Omental fat pad (tissue), 3 donors: ENCODE measurements at regions not wholly inside any gene's neighbourhood (a gene's known extent, or its start where the extent isn't known, plus 50 kb on each side); places are given as distances from the start of the nearest gene placed in this dataset.

Source experiments
- ATAC-seq: fragments of 150-250 bp; one replicate; pipeline ENCODE4 v1.9.1; 2016; ENCODE audit warnings: mild to moderate bottlenecking, moderate library complexity; ENCODE audit not compliant: low FRiP score
- DNase-seq: peaks from one replicate; pipeline ENCODE4 v3.0.0-alpha.2; 2019; ENCODE audit warnings: low spot score
- CTCF ChIP-seq, 3 donors: fragments of 450-650 bp; IDR thresholded peaks; one replicate each; pipeline ENCODE4 v1.5.1; 2016 to 2017; ENCODE audit warnings: antibody characterized with exemption in 3 of 3, mild to moderate bottlenecking in 3 of 3, moderate library complexity in 2 of 3

- no peak for DNase-seq
- no peak for ATAC-seq
- TF ChIP-seq CTCF (IDR thresholded peaks at IDR 0.05) = no peak
These were observed 131.9 kb upstream of the CAND1 start for GRCh38 chr12:67137256-67137655.

GRCh38 chr12:67141296-67142018 lies 127.7 kb upstream of the CAND1 start:
- TF ChIP-seq CTCF (IDR thresholded peaks at IDR 0.05) = no peak
- DNase-seq (no peak), ATAC-seq (no peak)

GRCh38 chr12:67145692-67146091 lies 123.5 kb upstream of the CAND1 start:
- ATAC-seq (no peak), DNase-seq (no peak)
- TF ChIP-seq CTCF (IDR thresholded peaks at IDR 0.05) = no peak

- ATAC-seq = no peak
- TF ChIP-seq CTCF (IDR thresholded peaks at IDR 0.05) = no peak
- DNase-seq = no peak
These were observed 122.1 kb upstream of the CAND1 start for GRCh38 chr12:67147030-67147429.

- no peak for DNase-seq
- no peak for TF ChIP-seq CTCF (IDR thresholded peaks at IDR 0.05)
- no peak for ATAC-seq
These were observed 121.7 kb upstream of the CAND1 start for GRCh38 chr12:67147447-67147846.

GRCh38 chr12:67148265-67148664 lies 120.9 kb upstream of the CAND1 start:
- TF ChIP-seq CTCF (IDR thresholded peaks at IDR 0.05) = no peak
- ATAC-seq (no peak), DNase-seq (no peak)

GRCh38 chr12:67151886-67152285 lies 117.3 kb upstream of the CAND1 start:
- DNase-seq (no peak), ATAC-seq (no peak)
- TF ChIP-seq CTCF (IDR thresholded peaks at IDR 0.05) = no peak
